ENCODE measurements at regions not wholly inside any gene's neighbourhood (a gene's known extent, or its start where the extent isn't known, plus 50 kb on each side); places are given as distances from the start of the nearest gene placed in this dataset.
"Not testable (repeated sequence)": the region's sequence is repeated elsewhere in the genome, so short reads cannot be mapped to it uniquely, and the experiment has no call there.

DNA sequence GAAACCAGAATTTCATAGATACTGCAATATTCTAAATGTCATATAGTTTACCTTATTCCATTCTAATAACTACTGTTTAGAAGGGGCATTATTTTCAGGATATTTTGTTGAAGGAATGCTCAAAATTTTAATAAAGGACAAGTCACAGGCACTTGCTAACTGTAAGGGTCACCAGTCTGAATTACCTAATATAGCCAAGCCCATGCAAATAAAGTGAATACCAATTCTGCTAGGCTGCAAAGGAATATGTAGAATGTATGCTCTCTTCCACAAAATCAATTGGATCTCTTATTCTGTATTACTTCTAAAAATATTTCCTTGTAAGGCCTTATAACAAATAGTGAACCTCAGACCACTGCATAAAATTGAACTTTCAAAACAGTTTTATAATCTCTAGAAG lies 52.3 kb upstream of the FAT4 start:
- DNase-seq (ENCODE audit: low spot score), result no peak

- DNase-seq (ENCODE audit: low spot score), result no peak
Observed at GRCh38 chr4:125262079-125262478, 52.7 kb upstream of the FAT4 start.

- no peak for DNase-seq (ENCODE audit: low spot score)
Observed at GRCh38 chr4:125254106-125254505, 60.6 kb upstream of the FAT4 start.

DNA sequence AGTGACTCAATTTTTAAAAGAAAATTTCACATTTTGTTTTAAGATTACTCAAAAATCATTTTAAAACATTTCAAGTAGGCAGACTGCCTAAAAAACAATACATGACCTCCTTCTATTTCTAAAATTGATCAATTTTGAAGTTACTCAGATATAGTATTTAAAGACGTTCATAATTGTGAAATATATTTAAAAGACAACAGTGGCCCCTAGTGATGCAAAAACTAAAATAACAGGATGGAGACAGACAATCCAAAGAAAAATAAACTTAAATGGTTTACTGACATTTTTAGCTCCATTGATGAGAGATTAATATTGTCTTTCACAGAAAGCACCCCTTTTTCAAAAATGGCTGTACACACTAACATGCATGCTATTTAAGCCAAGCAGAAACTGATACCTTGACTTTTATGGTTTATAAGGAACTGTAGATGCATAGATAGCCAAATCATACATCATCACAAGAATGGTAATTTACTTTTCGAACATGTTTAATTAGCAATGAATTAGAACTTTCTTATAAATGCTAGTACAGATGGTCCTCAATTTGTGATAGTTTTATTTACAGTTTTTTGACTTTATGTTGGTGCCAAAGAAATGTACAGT lies 69.8 kb upstream of the FAT4 start:
- peak; percentile 20 for DNase-seq (ENCODE audit: low spot score)

DNA sequence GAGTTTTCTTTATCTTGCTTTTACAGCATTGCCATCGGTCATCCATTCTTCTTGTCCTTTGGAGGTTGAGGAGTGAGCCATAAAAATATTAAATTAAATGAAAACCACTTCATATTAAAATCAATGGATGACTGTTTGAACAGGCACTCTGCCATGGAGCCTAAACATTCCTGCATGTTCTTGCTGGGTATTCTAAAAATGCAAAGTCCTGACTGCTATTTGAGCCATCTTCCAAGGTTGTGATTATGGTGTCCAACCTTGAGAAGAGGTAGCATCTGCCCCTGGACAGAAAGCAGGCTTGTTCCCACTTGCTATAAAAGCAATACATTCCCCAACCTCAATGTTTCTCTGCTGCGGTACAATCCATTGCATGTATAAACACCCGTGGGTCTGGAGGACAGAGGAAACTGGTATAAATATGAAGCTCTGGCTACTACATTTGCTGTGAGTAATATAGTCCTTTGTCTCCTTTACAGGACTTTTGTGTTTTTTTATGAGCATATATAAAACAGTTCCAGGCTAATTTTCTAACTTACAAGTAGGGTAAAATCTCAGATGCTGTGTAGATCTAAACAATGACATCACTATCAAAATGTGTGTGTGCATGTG lies 70.9 kb upstream of the FAT4 start:
- DNase-seq (ENCODE audit: low spot score), result no peak

- no peak for DNase-seq (ENCODE audit: low spot score)
Observed at GRCh38 chr4:125235971-125236370, 78.8 kb upstream of the FAT4 start.

DNA sequence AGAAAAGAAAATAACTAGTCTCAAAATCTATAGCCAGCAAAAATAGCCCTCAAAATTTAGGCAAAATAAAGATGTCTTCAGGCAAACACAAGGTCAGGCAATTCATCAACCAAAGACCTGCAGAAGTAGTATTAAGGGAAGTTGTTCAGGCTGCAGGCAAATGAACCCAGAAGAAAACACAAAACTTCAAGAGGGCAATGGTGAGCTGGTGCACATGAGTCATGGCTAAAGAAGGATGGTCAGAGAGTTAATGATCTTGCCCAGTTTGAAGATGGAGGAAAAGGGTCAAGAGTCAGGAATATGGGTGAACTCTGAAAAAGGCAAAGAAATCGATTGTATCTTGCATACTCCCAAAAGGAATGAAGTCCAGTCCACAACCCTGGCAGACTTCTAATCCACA lies 83.1 kb upstream of the FAT4 start:
- DNase-seq (ENCODE audit: low spot score), result no peak

GRCh38 chr4:125229596-125230058 lies 85.1 kb upstream of the FAT4 start:
- DNase-seq (ENCODE audit: low spot score), result no peak

- no peak for DNase-seq (ENCODE audit: low spot score)
Observed at GRCh38 chr4:125225806-125226205, 88.9 kb upstream of the FAT4 start.

DNA sequence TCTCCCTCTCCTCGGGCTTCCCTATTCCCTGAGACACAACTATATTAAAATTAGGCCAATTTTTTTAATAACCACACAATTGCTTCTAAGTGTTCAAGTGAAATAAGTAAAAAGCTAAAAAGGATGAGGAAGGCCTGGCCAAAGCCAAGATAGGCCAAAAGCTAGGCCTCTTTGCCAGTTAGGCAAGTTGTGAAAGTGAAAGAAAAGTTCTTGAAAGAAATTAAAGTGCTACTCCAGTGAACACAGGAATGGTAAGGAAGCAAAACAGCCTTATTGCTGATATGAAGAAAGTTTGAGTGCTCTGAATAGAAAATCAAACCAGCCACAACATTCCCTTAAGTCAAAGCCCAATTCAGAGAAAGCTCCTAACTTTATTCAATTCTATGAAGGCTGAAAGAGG lies 114.2 kb upstream of the FAT4 start:
- peak; percentile 8 for DNase-seq (ENCODE audit: low spot score)

- peak; percentile 35 for DNase-seq (ENCODE audit: low spot score)
Observed at GRCh38 chr4:125198916-125199315, 115.8 kb upstream of the FAT4 start.

DNA sequence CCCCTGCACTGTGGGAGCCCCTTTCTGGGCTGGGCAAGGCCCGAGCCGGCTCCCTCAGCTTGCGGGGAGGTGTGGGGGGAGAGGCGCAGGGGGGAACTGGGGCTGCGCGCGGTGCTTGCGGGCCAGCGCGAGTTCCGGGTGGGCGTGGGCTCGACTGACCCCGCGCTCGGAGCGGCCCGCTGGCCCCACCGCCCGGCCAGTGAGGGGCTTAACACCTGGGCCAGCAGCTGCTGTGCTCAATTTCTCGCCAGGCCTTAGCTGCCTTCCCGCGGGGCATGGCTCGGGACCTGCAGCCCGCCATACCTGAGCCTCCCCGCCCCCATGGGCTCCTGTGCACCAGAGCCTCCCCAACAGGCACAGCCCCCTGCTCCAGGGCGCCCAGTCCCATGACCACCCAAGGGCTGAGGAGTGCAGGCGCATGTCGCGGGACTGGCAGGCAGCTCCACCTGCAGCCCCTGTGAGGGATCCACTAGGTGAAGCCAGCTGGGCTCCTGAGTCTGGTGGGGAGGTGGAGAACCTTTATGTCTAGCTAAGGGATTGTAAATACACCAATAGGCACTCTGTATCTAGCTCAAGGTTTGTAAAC lies 122.8 kb upstream of the FAT4 start:
- DNase-seq (ENCODE audit: low spot score), result not testable (repeated sequence)

DNA sequence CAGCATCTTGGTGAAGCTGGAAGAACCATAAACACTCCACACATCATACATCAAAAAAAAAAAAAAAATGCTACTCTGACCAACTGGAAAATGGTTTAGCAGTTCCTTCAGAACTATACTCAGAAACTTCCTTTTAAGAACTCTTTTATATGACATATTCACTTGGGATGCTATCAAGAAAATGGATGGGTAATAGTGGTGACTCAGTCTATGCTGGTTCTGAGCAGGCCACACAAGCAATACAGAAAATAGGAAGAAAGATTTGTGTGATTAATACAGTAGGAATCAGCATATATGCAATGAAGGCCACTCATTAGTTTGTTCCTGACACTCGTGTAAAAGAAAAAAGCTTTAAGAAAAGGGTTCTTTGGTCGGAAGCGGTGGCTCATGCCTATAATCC lies 123.5 kb upstream of the FAT4 start:
- DNase-seq (ENCODE audit: low spot score), result no peak

- DNase-seq (ENCODE audit: low spot score), result peak; percentile 14
Observed at GRCh38 chr4:125187226-125188176, 127.3 kb upstream of the FAT4 start.

DNA sequence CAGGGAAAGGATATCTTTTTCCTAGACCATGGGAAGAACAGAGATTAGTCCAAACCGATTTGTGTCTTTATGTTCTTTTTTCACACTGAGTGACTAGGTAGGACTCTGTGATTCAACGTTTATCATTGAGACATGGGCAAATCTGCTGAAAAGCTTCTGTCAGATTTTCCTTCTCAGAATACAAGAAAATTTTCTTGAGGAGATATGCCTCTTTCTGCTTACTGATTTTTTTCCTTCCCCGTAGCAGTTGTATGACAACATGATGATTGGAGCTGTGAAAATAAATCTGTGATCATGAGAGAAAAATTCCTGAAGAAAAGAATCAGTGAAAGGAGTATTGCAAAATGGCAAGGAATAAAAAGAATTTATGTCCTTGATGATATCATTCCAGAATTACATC lies 130.6 kb upstream of the FAT4 start:
- no peak for DNase-seq (ENCODE audit: low spot score)

- no peak for DNase-seq (ENCODE audit: low spot score)
Observed at GRCh38 chr4:125181804-125182203, 133.0 kb upstream of the FAT4 start.

DNA sequence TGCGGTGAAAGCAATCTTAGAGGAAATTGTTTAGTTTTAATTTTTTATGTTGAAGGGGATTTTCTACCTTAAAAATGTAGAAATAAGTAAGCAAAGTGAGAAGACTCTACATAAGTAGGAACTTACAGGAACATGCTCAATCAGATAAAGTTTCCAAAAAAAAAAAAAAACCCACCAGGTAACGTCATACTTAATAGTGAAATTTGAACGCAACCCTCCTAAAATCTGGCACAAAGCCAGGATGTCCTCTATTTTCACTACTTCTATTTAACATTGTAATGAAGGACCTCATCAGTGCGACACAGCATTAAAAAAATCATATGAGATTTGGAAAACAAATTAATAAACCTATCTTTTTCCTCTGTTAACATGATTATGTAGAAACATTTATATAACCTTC lies 135.0 kb upstream of the FAT4 start:
- DNase-seq (ENCODE audit: low spot score), result no peak

DNA sequence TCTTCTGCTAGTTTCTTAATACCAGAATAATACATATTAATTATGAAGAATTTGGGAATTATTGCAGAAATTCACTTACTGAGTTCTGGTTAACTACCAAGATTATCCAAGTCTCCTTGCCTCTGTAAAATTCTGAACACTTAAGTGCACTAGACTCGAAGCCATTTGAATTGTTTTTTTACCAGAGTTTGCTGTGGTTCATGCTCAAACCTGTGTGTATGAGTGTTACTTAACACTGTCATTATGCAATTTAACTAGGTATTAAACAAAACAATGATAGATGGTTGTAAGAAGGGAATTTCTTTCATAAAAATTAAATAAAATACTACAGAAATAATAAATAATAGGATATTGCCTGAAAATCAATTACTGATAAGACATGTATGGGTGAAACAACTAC lies 145.6 kb upstream of the FAT4 start:
- no peak for DNase-seq (ENCODE audit: low spot score)

- DNase-seq (ENCODE audit: low spot score), result no peak
Observed at GRCh38 chr4:125168531-125168930, 146.2 kb upstream of the FAT4 start.

DNA sequence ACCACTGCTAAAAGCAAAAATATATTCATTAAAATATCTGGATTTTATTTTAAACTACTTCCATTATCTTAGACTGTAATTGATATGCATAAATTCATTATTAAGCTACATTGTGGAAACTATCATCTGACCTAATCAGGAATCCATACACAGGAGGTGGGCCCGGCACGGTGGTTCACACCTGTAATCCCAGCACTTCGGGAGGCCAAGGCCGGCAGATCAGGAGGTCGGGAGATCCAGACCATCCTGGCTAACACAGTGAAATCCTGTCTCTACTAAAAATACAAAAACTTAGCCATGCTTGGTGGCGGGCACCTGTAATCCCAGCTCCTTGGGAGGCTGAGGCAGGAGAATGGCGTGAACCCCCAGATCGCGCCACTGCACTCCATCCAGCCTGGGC lies 148.7 kb upstream of the FAT4 start:
- not testable (repeated sequence) for DNase-seq (ENCODE audit: low spot score)

GRCh38 chr4:125159001-125159400 lies 155.8 kb upstream of the FAT4 start:
- DNase-seq (ENCODE audit: low spot score), result no peak

GRCh38 chr4:125155251-125155650 lies 159.5 kb upstream of the FAT4 start:
- DNase-seq (ENCODE audit: low spot score), result no peak

Data from kidney tubule cell (primary cell).